Right lobe of liver (tissue), 4 donors: ENCODE measurements at regions not wholly inside any gene's neighbourhood (a gene's known extent, or its start where the extent isn't known, plus 50 kb on each side); places are given as distances from the start of the nearest gene placed in this dataset.

Source experiments
- CTCF ChIP-seq, 4 donors: fragments of 200-600 bp in 3 of 4; fragments of 450-650 bp in 1 of 4; IDR thresholded peaks; one replicate each; pipeline versions ENCODE4 v1.5.1 to v1.8.0; 2016 to 2022; ENCODE audit warnings: antibody characterized with exemption in 4 of 4, mild to moderate bottlenecking in 2 of 4
- POLR2A ChIP-seq: fragments of 450-650 bp; IDR thresholded peaks from one replicate; pipeline ENCODE4 v1.6.1; 2017; ENCODE audit warnings: antibody characterized with exemption, mild to moderate bottlenecking
- donor health status: DM: no; HTN: no; CAD: no.
- donor health status: DM: no; HTN: no; CAD: no.
- donor health status: DM: no; HTN: yes; CAD: no.

- no peak for TF ChIP-seq CTCF (IDR thresholded peaks at IDR 0.05)
- TF ChIP-seq POLR2A = no peak
These were observed 512.0 kb upstream of the NR3C2 start for GRCh38 chr4:148954011-148954749.
